ENCODE measurements at regions not wholly inside any gene's neighbourhood (a gene's known extent, or its start where the extent isn't known, plus 50 kb on each side); places are given as distances from the start of the nearest gene placed in this dataset.
"Not testable (repeated sequence)": the region's sequence is repeated elsewhere in the genome, so short reads cannot be mapped to it uniquely, and the experiment has no call there.

DNA sequence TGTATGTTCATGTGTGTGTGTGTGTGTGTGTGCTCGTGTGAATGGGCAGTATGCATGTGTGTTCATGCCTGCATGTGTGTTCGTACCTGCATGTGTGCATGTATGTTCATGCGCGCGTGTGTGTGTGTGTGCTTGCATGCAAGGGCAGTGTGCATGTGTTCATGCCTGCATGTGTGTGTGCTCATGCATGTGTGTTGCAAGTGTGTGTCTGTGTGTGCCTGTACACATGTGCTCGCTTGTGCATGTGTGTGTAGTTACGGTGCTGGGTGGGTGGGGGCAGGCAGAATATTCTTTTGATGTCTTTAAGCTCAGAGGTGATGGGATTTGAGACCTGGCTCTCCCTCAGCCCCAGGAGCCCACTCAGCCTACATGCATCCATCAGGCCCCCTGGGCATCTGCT lies 822.1 kb downstream of the BRD1 start:
- no peak for DNase-seq (ENCODE audit: low read depth, low spot score)

DNA sequence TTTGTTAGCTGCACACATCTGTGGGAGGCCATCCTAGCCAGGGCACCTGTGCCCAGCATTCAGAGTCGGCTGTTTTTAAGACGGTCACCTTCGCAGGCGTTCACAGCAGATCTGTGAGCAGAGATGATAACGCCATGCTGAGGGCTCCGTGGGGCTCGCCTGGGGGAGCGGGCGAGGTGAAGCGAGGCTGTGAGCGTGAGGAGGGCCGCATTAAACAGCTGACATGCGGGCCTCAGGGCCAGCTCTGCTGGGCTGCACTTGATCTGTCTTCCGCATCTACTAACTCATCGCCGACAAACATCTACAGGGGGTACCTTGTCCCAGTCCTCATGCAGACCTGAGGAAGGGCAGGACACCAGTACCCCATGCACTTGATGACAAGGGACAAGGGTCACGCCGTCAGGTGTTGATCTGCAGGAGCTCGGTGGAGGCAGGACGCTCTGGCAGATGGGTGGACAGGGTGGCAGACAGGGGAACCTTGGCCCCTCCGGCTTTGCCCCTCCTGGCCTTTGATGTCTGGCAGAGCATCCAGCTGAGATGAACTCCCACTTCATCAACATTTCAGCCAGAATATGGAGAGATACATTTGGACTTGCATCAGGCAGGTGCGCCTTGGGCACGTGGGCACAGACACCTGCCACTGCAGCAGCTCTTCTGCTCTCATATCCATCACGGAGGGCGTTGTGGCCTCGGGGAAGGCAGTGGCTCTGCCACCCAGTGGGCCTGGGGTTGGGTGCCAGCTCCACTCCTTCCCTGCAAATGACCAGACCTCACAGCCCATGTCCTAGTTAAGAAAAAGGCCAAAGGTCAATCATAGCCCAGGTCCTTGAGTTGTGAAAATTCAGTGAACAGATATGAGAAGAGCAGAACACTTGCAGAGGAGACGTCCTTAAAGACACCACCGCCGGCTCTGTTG lies 822.9 kb downstream of the BRD1 start:
- DNase-seq (ENCODE audit: low read depth, low spot score), result no peak

DNA sequence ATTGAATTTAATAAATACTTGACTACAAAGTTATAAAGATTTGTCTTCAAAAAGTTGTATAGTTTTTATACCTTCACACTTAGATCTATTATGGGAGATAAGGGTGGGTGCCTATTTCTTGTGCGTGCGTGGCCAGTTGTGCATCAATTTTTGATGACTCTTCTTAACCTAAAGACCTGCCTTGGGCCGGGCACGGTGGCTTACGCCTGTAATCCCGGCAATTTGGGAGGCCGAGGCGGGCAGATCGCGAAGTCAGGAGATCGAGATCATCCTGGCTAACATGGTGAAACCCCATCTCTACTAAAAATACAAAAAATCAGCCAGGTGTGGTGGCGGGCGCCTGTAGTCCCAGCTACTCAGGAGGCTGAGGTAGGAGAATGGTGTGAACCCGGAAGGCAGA lies 830.1 kb downstream of the BRD1 start:
- DNase-seq (ENCODE audit: low read depth, low spot score), result not testable (repeated sequence)

DNA sequence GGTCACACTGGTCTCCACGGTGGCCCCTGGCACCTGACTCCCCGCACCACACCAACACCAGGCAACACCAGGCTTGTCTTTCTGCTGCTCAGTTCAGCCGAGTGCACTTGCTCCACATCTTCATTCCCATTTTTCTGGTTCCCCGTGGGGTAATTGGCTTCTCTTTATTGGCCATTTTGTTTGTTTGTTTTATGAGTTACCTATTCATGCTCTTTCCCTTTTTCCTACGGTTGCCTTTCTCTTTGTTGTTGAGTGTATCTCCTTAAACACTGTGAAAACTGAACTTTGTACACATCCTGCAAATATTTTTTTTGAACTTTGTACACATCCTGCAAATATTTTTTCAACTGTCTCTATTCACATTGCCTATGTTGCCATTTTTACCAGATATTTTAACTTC lies 834.0 kb downstream of the BRD1 start:
- no peak for DNase-seq (ENCODE audit: low read depth, low spot score)

DNA sequence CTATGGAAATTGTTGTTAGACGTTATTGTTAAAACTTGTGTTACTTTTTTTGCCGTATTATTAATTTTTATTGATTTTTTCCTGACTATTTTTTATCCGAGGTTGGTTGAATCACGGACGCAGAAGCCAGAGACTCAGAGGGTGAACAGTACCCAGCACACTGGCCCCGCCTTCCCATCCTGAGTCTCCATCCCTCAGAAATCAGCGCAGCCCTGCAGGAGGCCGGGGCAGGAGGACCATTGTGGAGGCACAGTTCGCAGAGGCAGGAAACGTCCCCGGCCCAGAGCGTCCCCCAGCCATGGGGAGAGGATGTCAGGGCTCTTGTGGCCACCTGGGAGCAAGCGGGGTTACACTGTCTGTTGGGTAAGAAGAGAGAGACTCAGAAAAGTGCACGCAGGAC lies 843.0 kb downstream of the BRD1 start:
- DNase-seq (ENCODE audit: low read depth, low spot score), result no peak

DNA sequence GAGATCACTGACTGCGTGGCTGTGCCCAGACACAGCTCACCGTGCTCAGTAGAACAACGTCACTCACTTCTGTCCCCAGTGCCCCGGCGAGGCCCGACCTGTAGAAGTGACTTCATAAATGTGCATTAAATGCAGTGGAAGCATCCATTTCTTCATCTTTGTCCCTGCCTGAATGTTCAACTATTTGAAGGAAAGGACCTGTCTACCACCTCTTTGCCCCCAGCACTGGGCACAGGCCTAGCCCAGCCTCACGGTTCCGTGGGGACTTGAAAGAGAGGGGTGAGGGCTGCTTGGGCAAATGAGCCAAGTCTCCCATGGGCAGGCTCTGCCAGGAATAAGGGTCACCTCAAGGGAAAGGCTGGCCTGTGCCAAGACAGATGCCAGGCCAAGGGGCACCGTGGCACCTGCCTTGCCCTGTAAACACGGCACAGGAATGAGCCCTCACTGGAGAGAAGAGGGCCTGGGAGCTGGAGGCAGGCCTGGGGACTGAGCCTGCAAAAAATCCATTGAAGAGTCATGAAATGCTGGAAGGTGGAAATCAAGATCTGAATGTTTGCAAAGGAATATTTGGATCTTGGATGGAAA lies 845.3 kb downstream of the BRD1 start:
- no peak for DNase-seq (ENCODE audit: low read depth, low spot score)

DNA sequence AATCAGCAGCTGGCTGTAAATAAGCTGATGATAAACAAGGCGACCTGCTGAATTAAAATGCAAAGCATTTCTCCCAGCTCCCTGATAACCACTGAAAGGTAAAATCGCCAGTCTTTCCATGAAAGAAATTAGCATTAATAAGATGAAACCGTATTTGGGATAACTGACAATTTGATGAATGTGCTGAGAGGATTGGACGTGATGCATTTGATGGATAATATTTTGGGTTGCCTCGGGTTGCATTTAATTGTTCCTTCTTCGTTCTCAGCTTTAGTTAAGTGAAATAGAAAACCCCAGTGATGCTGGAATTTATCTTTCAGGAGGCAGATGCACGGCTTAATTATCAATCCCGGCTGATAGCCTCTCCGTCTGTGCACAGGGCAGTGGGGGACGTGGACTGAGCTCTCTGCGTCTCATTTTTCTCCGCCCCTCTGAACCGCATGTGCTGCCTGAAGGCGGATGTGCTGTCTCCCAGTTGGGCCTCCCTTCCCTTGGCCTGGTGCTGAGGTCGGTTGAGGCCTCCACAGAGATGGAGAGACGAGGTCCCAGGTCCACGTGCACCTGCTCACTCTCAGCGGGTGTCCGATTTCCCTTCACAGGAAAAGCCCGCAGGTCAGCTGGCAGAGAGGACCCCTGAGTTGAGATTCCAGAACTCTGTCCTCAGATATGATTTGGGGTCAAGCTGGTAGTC lies 846.2 kb downstream of the BRD1 start:
- DNase-seq (ENCODE audit: low read depth, low spot score), result no peak

DNA sequence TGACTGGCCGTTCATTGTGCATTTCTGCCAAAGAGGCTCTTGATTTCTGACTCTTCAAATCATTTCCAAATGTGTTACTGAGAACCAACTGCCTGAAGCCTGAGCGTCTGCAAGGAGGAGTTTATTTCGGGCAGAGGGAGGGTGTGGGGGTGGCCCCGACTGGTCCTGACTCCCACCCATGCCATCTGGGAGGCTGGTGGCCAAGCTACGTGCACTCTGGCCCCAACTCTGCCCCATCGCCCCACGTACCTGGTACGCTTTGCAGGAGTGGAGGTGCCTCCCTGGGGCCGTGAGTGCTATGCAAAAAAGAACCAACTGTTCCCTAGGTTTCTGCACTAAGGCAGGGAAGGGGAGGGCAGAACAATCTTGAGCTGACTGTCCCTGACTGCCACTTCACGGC lies 846.8 kb downstream of the BRD1 start:
- DNase-seq (ENCODE audit: low read depth, low spot score), result no peak

DNA sequence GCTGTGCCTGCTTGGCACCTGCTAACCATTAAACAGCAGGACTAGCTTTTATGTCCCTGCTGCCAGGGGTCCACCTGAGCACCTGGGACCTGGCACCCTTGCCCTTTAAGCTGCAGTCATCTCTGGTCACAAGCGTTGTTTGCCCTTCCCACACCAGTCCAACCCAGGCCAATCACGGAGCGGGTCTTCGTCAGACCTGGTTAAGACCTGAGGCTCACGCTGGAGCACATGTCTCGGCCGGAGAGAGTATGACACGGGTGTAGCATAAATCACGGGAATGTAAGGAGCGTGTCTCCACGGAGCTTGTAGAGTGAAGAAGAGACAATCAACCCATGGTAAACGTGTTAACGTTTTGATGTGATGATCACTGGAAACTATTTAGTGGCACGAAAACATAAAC lies 847.3 kb downstream of the BRD1 start:
- DNase-seq (ENCODE audit: low read depth, low spot score), result no peak

DNA sequence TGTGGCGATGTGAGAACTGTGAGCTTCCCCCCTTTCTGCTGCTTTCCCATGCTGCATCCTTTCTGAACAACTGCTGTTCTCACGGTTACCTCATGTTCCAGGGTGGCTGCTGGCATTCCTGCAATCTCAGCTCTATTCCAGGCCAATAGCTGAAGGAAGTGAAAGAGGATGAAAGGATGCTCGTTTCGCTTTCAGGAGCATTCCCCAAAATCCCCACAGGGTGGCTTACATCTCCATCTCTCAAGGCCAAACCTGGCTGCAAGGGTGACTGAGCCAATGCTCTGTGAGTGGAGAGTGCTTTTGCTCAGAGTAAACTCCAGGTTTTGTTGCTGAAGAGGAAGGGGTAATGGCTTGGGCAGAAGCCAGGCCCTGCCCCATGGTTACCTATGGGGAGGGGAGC lies 848.2 kb downstream of the BRD1 start:
- no peak for DNase-seq (ENCODE audit: low read depth, low spot score)

DNA sequence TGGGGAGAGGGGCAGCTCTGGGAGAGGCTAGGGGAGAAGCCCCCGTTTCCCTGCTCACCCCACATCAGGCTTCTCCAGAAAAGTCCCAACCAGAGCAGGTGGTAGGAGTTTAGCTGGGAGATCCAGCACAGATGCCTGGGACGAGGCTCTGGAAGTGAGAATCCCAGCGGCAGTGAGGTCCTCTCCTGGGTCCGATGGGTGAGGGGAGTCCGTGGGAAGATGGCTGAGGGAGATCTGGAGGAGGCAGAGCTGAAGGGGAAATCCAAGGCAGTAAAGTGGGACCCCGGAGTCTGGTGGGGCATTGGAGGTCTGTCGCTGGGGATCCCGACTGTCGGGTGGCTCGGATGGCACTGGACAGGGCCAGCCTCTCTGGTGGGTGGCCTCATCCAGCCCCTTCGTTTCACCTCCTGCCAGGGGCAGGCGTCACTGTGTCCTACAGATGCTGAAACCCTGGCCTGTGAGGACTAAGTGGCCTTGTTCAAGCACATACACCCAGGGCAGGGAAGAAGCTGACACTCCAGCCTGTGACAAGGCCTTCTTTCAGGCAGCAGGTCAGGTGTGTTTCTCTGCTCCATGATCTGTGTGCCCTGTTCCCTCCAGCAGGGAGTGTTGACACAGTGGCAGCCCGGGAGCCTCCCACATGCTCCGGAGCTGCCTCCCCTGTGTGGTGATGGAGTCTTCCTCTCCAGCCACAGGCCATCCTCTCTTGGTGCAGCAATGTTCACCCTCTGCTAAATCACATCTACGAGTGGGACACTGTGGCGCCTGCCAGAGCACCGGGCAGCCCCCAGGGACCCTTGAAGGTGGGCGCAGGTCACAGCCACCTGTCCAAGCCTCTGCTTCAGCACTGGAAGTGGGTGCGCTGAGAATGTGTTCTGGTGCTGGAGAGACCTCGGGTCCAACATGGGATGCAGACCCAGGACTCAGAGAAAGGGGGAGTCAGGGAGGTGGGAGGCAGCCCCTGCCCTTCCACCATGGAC lies 850.8 kb downstream of the BRD1 start:
- no peak for DNase-seq (ENCODE audit: low read depth, low spot score)

DNA sequence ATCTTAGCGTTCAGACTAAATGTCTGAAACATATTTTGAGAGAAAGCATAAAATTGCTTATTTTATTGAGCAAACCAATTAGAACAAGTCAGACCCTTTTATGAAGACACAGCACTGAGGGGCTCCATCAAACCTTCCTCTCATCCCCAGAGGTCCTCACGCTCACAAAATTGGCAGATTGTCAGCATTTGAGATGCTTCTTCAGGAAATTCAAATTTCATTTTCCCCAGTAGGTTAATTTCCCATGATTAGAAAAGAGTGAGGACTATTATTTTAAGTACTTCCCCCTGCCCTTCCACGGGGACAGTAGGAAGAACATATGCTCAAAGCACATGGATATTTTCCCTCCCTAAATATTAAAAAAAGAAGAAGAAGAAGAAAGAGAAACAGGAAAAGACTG lies 851.8 kb downstream of the BRD1 start:
- no peak for DNase-seq (ENCODE audit: low read depth, low spot score)

DNA sequence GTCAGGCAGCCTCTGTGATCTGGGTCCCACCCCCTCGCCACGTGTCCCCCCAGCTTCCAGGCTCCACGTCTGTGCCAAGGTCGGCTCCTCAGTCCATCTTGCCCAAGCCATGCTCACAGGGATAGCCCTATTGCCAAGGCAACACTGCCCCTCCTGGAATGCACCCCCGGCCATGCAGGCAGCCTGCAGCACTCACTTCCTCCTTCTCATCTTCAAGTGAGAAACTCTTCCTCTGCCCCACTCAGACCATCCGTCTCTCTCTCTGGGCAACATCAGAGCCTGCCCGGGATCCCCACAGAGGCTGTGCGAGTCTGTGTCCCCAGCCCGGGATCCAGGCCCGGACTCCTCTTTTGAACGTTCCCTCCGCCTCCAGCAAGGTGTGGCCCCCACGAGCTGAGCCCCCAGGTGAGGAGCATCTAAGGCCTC lies 852.3 kb downstream of the BRD1 start:
- no peak for DNase-seq (ENCODE audit: low read depth, low spot score)

DNA sequence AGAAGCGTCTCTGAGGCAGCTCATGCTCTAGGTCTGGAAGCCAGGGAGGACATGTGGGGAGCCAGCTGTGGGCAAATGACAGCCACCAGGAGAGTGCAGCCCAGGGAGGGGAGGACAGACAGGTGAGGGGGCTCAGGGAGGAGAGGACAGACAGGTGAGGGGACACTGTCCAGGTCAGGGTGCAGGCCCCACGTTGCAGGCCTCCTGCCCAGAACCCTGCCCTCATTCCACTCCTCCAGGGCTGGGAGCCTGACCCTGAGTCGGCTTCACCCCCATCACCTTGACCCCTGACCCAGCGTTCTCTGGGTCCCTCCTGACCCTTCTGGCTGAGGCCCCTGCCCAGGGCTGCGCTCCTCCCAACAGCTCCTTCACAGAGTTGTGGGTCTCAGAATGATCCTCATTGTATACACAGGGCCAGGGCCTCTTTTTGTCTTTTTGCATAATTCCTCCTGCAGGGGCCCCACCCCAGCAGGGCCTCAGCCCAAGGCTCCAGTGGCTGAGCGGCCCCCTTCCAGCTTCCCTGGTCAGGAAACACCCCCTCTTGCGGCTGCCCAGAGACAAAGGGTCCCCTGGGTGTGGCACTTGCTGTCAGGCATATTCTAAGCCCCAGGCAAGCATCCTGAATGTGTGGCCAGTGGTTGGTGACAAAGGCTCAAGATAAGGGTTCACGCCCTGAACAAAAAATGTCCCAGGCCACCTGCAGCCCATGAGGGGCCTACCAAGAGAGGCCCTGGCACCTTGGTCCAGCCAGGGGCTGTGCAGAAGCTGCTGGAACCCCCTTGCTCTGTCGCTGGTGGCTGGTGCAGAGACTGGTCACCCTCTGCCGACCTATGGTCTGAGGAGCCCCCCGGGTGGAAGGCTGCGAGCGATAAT lies 853.0 kb downstream of the BRD1 start:
- DNase-seq (ENCODE audit: low read depth, low spot score), result no peak

DNA sequence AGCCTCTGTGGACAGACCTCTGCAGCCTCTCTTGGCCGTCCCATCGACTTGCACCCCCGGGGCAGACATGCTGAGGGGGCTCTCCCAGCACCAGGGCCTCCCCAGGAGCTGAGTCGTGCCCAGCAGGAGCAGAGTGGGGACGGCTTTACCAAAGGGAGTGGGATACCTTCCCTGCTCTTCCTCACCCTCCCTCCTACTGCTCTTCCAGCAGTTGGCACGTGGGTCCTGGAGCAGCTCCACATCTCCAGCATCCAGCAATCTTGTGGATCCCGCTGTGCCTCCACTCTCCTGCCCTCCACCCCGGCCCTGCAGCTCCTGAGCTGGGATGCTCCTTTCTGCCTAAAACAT lies 854.0 kb downstream of the BRD1 start:
- DNase-seq (ENCODE audit: low read depth, low spot score), result no peak

DNA sequence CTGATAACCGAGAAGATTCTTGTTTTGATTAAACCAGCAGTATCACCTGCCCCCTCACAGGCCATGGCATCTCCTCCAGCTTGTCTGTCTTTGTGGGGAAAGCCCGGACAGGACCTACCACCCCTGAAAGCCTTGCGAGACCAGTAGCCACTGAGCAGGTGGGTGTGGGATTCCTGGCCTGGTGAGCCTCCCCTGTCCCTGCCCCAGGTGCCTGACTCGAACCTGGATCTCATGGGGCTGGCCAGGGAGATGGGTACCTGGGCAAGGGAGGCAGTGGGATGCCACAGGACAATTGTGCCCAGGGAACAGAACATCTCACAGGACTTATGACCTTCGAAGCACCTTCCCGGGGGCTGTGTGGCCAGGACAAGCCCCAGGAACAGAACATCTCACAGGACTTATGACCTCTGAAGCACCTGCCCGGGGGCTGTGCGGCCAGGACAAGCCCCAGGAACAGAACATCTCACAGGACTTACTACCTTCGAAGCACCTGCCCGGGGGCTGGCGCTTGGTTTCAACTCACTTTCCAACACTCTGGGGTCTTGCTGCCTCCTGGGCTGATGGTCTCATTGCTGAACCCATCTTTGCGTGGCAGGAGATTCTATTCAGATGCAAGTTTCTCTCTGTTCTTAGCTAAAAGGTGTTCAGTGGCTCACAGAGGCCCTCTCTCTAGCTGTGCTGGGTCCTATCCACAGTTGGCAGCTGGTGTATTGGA lies 854.5 kb downstream of the BRD1 start:
- DNase-seq (ENCODE audit: low read depth, low spot score), result no peak

DNA sequence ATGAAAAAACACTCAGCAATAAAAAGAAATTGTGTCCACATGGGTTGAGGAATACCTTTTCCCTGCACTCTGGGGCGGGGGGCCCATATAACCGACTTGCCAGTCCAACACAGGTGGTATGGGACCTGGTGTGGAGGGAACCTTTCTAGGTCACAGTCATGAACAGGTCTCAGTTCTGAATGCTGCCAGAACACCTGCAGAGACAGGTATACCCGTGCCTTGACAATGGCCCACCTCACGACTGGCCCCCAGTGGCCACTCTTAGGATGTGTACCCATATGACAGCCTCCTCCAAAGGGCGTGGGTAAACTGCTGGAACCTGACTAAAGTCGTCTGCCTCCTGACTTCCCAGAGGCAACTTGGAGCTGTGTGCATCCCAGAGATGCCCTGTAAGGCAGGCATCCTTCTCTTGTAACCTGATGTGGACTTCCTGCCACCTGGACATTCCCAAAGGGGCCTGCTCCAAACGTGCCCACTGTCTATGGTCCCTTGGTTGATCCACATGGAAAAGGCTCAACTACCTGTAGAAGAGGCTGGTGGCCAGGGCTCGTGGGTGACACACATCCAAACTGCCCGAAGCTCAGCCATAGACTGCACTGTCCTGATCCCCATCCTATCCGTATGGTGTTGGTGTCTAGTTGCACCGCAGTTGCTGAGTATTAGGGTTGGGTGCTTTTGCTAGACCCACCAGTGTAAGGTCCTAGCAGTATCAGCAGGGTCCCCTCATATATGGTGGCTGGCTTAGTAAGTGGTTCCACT lies 859.3 kb downstream of the BRD1 start:
- no peak for DNase-seq (ENCODE audit: low read depth, low spot score)

DNA sequence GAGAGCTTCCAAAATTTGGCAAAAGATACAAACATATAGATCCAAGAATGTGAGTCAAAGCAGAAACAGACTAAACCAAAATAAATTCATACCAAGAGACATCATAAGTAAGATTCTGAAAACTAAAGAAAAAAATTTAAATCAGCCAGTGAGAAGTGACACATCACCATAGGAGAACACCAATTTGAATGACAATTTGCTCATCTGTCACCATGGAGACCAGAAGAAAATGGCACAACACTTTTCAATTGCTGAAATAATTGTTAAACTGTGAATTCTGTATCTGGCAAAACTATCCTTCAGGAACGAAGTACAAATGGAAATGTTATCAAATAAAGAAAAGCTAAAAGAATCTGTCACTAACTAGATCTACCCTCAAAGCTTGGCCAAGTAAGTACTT lies 864.3 kb downstream of the BRD1 start:
- DNase-seq (ENCODE audit: low read depth, low spot score), result no peak

DNA sequence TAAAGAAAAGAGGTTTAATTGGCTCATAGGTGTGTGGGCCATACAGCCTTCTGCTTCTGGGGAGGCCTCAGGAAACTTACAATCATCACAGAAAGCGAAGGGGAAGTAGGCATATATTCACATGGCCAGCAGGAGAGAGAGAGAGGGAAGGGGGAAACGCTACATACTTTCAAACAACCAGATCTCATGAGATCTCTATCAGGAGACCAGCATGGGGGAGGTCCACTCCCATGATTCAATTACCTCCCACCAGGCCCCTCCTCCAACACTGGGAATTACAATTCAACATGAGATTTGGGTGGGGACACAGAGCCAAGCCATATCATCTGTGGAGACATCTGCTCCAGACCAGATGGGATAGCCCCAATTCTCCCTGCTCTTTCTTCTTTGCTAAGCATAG lies 866.0 kb downstream of the BRD1 start:
- DNase-seq (ENCODE audit: low read depth, low spot score), result no peak
